ENCODE measurements at regions not wholly inside any gene's neighbourhood (a gene's known extent, or its start where the extent isn't known, plus 50 kb on each side); places are given as distances from the start of the nearest gene placed in this dataset.

- TF ChIP-seq CTCF (IDR thresholded peaks at IDR 0.05 in 2 of 3, conservative IDR thresholded peaks at IDR 0.05 in 1 of 3; ENCODE audit: control insufficient read depth in 2 of 3, extremely low read depth in 1 of 3, insufficient read depth in 1 of 3, low read depth in 3 of 3, low read length in 3 of 3) (no peak), PML (IDR thresholded peaks at IDR 0.05; ENCODE audit: low read length) (no peak), JUNB (IDR thresholded peaks at IDR 0.05) (no peak), JUND (IDR thresholded peaks at IDR 0.05; ENCODE audit: low read depth, low read length) (no peak), BHLHE40 (IDR thresholded peaks at IDR 0.05; ENCODE audit: borderline replicate concordance in 1 of 2, low read depth in 2 of 2, low read length in 1 of 2) (no peak), CEBPB (IDR thresholded peaks at IDR 0.05; ENCODE audit: borderline replicate concordance in 1 of 2, low read depth in 2 of 2, low read length in 2 of 2) (no peak), PAX5 (IDR thresholded peaks at IDR 0.05; ENCODE audit: borderline replicate concordance, low read depth, low read length) (no peak)
Observed at GRCh38 chr1:194818674-194819073, 1632.3 kb upstream of the B3GALT2 start.
